ENCODE measurements at regions not wholly inside any gene's neighbourhood (a gene's known extent, or its start where the extent isn't known, plus 50 kb on each side); places are given as distances from the start of the nearest gene placed in this dataset.

DNA sequence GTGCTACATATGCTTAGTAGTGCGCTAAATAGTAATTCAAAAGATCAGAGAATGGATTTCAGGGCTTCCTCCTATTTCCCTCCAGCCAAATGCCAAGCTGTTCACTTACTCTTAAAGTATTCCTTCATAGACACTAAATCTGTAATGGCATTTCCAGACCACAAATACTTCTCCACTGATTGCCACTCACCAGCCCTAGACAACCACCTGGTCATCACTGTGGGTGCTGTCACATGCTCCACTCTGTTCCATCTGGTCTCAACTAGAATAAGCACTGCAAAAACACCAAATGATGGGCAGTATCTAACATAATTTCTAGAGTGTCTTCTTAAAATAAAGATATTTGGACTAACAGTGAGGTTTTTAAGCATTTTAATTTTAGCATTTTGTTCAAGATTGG, 341.3 kb downstream of the AASDHPPT start:
- H3K9me3 Mint-ChIP-seq, result no peaks in the 10 kb centered on the region
- no peak for DNase-seq (ENCODE audit: extremely low spot score, unreplicated experiment)
- no peaks in the 10 kb centered on the region for H3K27me3 Mint-ChIP-seq
- no peak overlapping the region for H3K4me3 Mint-ChIP-seq
- no peaks in the 10 kb centered on the region for H3K36me3 Mint-ChIP-seq
- H3K4me1 Mint-ChIP-seq (ENCODE audit: unreplicated experiment), result no peaks in the 10 kb centered on the region
- TF ChIP-seq, protein P1, sequence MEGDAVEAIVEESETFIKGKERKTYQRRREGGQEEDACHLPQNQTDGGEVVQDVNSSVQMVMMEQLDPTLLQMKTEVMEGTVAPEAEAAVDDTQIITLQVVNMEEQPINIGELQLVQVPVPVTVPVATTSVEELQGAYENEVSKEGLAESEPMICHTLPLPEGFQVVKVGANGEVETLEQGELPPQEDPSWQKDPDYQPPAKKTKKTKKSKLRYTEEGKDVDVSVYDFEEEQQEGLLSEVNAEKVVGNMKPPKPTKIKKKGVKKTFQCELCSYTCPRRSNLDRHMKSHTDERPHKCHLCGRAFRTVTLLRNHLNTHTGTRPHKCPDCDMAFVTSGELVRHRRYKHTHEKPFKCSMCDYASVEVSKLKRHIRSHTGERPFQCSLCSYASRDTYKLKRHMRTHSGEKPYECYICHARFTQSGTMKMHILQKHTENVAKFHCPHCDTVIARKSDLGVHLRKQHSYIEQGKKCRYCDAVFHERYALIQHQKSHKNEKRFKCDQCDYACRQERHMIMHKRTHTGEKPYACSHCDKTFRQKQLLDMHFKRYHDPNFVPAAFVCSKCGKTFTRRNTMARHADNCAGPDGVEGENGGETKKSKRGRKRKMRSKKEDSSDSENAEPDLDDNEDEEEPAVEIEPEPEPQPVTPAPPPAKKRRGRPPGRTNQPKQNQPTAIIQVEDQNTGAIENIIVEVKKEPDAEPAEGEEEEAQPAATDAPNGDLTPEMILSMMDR (conservative IDR thresholded peaks at IDR 0.05), result no peak
- no peak overlapping the region for H3K27ac Mint-ChIP-seq

- Mint-ChIP-seq H3K36me3 (no peaks in the 10 kb centered on the region), H3K27ac (no peak overlapping the region), H3K4me1 (ENCODE audit: unreplicated experiment) (no peaks in the 10 kb centered on the region), H3K4me3 (no peak overlapping the region), H3K27me3 (no peaks in the 10 kb centered on the region), H3K9me3 (no peaks in the 10 kb centered on the region)
- DNase-seq (ENCODE audit: extremely low spot score, unreplicated experiment), result no peak
- TF ChIP-seq, protein P1 (conservative IDR thresholded peaks at IDR 0.05), result no peak
These were observed 342.7 kb downstream of the AASDHPPT start for GRCh38 chr11:106420048-106420665.

DNA sequence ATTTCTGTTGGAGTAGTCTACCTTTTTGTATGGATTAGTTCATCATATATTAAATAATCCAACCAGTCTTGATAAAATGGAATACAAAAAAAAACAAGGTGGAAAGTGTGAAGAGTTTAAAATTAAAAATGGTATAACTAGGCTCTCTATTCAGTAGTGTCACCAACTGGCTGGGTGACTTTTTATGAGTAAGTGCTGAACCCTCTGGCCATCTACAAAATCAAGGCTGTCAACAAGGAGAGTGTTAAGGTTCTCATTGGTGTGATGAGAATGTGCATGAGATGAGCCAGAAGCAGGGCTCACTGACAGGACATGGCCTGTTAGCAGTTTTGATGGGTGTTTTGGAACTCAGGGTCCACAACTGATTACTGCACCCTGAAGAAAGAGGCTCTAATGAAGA, 343.2 kb downstream of the AASDHPPT start:
- Mint-ChIP-seq H3K4me1 (ENCODE audit: unreplicated experiment) (no peaks in the 10 kb centered on the region), H3K9me3 (no peaks in the 10 kb centered on the region), H3K36me3 (no peaks in the 10 kb centered on the region), H3K4me3 (no peak overlapping the region), H3K27ac (no peak overlapping the region), H3K27me3 (no peaks in the 10 kb centered on the region)
- no peak for DNase-seq (ENCODE audit: extremely low spot score, unreplicated experiment)
- TF ChIP-seq, protein P1 (conservative IDR thresholded peaks at IDR 0.05), result no peak

GRCh38 chr11:106421676-106422292, 344.3 kb downstream of the AASDHPPT start:
- TF ChIP-seq, protein P1 (conservative IDR thresholded peaks at IDR 0.05), result no peak

GRCh38 chr11:106422583-106422982, 345.1 kb downstream of the AASDHPPT start:
- Mint-ChIP-seq H3K4me3 (no peak overlapping the region), H3K9me3 (no peaks in the 10 kb centered on the region), H3K4me1 (ENCODE audit: unreplicated experiment) (no peaks in the 10 kb centered on the region), H3K27me3 (no peaks in the 10 kb centered on the region), H3K36me3 (no peaks in the 10 kb centered on the region), H3K27ac (no peak overlapping the region)
- DNase-seq (ENCODE audit: extremely low spot score, unreplicated experiment), result no peak
- TF ChIP-seq, protein P1 (conservative IDR thresholded peaks at IDR 0.05), result no peak

More at GRCh38 chr11:106421676-106422292, 344.3 kb downstream of the AASDHPPT start:
- Mint-ChIP-seq H3K27me3 (no peaks in the 10 kb centered on the region), H3K27ac (no peak overlapping the region), H3K9me3 (no peaks in the 10 kb centered on the region), H3K36me3 (no peaks in the 10 kb centered on the region), H3K4me1 (ENCODE audit: unreplicated experiment) (no peaks in the 10 kb centered on the region), H3K4me3 (no peak overlapping the region)
- DNase-seq (ENCODE audit: extremely low spot score, unreplicated experiment), result no peak
